H1 (cell line): ENCODE measurements at regions not wholly inside any gene's neighbourhood (a gene's known extent, or its start where the extent isn't known, plus 50 kb on each side); places are given as distances from the start of the nearest gene placed in this dataset.

Experiments
- BRCA1 ChIP-seq: IDR thresholded peaks from 2 replicates; pipeline ENCODE4 v1.6.1; 2012; ENCODE audit warnings: low read depth, low read length, improper control_type of control experiment
- CHD1 ChIP-seq: IDR thresholded peaks from 2 replicates; pipeline ENCODE4 v1.6.1; 2012; ENCODE audit warnings: low read depth, low read length, improper control_type of control experiment
- TBP ChIP-seq: IDR thresholded peaks from 2 replicates; pipeline ENCODE4 v1.6.1; 2011; ENCODE audit warnings: low read depth, low read length, improper control_type of control experiment

- TF ChIP-seq BRCA1 (no peak), TBP (no peak), CHD1 (no peak)
Observed at GRCh38 chr15:101568821-101569555, 79.5 kb upstream of the PCSK6 start (continued).
